IPS DF 4.7 (cell line): ENCODE measurements at regions not wholly inside any gene's neighbourhood (a gene's known extent, or its start where the extent isn't known, plus 50 kb on each side); places are given as distances from the start of the nearest gene placed in this dataset.

Experiments used
- DNase-seq: peaks from one replicate; pipeline ENCODE4 v3.0.0-alpha.2; 2013; ENCODE audit warnings: low spot score; ENCODE audit errors: extremely low read depth

DNA sequence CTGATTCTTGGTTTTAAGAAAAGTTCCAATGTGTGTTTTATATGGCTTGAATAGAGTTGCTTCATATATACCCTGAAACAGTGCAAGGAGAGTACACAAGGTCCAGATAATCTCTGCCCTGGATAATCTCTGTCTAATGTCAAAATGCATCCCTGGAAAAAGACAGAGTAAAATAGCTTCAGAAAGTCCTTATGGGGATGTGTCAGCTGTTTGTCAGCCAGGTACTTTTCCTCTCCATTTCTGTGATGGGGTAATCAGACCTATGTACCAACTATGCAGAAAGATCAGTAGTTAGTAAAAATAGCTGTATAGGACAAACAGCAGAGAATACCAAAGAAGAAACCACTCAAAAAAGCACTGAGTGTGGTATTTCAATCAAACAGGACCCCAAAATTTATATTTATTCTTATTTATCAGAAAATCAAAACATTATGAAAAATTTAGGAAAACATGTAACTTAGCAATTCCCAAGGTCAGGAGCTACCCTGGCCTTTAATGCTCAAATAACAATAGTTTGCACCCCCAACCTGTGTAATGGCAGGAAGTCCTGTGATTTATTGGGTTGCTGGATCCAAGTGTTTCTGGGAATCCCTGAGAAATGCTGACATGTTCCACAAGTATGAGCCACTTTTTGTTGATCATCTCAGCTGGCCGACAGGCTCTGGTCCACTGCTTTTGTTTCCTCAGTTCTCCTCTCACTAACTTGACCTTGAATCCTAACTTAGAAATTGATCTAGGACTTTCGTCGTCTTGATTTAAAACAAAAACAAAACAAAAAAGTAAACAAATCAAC, 69.6 kb downstream of the MDH1 start:
- no peak for DNase-seq

DNA sequence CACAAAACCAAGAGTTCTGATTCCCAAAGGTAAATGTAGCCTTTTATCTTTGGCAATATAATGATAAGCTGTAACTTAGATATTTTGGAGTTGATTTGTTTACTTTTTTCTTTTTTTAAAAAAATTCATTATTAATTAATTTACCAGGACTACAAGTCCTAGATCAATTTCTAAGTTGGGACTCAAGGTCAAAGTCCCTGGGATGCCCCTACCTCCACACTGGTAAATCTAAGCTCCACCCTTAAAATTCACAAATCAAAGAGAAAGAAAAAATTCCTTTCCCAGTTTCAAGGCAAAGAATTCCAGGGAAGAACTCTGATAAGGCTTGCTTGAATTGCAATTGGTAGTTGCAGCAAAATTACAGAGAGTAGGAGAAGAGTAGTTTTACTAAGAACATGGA, 71.3 kb downstream of the MDH1 start:
- no peak for DNase-seq

DNA sequence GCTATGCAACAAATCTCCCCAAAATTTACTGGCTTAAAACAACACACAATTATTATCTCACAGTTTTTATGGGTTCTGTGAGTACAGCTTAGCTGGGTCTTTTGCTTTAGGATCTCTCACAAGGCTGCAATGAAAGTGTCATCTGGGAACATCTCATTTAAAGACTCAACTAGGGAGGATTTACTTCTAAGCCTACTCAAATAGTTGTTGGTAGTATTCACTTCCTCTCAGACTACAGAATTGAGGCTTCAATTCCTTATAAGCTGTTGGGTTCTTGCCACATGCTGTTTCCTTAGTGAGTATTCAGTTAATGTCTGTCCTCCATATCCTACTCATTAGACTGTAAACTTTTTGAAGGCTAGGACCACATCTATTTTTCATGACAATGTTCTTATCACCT, 72.3 kb downstream of the MDH1 start:
- DNase-seq = no peak

DNA sequence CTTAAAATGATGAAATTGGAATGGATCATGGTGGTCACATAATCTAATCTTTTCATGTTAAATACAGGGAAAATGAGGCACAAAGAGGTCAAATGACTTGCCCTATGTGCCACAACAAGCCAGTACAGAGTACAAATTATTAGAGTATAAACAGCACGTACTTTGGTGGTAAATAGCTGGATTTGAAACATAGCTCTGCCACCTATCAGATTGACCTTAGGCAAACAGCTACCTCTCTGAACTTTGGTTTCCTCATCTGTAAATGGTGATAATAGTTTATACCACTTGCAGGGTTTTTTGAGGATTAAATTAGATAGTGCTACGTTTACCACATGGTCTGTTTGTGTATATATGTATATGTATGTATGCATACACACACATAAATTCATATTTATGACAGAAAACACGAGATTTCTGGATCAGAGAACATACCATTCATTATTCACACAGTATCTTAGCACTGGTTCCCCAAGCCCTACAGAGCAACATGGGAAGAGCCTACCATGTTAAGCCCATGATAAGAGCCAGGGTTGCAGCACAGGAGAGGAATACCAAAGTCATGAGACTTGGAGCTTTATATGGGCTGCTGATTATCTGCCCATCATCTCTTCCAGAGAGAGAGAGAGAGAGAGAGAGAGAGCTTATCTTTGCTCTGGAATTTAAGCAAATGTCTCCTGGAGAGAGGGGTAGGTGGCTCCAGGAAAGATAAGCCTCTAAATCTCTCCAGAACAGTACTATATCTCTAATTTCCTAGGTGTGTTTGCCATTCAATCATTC, 73.5 kb downstream of the MDH1 start:
- DNase-seq = no peak

GRCh38 chr2:63663013-63663864, 74.5 kb downstream of the MDH1 start:
- no peak for DNase-seq

DNA sequence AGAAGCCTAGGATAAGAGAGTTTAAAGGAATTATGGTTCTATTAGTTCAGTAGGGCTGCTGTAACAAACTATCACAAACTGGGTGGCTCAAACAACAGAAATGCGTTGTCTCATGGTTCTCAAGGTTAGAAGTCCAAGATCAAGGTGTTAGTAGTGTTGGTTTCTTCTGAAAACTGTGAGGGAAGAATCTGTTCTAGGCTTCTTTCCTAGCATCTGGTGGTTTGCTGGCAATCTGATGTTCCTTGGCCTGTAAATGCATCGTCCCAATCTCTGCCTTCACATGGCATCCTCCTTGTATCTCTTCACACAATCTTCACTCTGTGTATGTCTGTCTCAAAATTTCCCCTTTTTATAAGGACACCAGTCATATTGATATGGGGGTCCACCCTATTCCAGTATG, 76.3 kb downstream of the MDH1 start:
- DNase-seq = no peak

DNA sequence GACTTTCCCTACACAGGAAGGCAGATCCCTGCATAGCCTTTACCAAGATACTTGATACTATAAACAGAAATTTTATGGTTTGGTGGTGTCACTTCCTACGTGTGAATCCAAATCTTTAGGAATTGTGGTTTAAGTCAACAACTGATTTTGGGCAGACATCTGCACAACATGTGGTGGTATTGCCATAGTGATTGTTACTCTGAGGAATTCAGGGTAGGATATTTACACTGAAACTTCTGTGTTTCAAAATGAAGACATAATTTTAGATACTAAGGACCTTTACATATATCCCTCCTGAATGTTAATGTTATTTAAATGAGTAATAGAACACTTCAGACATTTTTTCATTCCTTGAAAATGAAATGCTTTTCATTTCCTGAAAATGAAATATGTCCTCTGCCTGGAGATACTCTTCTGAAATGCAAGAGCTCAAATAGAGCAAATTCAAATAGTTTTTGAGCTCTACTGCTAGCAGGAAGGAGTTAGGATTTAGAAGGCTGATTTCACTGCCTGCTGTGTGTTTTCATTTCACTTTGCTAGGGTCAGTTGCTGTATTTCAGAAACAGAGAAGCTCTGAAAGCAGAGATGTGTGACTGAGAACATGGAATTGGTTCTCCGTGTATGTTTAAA, 77.2 kb downstream of the MDH1 start:
- no peak for DNase-seq

- DNase-seq = no peak
Observed at GRCh38 chr2:63667132-63667700, 78.5 kb downstream of the MDH1 start.

GRCh38 chr2:63668000-63668399, 79.2 kb downstream of the MDH1 start:
- no peak for DNase-seq

- DNase-seq = no peak
Observed at GRCh38 chr2:63668466-63668865, 79.7 kb downstream of the MDH1 start.

- no peak for DNase-seq
Observed at GRCh38 chr2:63669596-63669995, 80.8 kb downstream of the MDH1 start.

GRCh38 chr2:63673865-63674533, 85.2 kb downstream of the MDH1 start:
- DNase-seq = no peak

GRCh38 chr2:63675026-63675425, 86.3 kb downstream of the MDH1 start:
- no peak for DNase-seq

DNA sequence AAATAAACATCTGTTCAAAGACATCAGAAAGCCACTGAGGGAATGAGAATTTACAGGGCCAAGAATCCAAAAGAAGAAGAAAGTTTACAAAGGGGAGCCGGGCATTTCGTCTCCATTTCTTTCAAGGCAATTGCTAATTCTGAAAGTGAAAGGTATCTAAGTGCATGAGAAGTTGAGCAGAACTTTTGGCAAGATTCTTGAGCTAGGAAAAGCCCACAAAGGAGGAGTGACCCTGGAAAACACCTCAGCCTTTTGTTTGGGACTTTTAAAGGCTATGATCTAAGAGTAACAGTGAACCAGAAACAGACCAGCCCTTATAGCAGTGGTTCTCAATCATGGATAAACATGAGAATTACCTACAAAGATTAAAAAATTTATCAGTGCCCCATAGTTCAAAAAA, 87.4 kb downstream of the MDH1 start:
- no peak for DNase-seq

GRCh38 chr2:63678085-63678484, 89.3 kb downstream of the MDH1 start:
- no peak for DNase-seq

DNA sequence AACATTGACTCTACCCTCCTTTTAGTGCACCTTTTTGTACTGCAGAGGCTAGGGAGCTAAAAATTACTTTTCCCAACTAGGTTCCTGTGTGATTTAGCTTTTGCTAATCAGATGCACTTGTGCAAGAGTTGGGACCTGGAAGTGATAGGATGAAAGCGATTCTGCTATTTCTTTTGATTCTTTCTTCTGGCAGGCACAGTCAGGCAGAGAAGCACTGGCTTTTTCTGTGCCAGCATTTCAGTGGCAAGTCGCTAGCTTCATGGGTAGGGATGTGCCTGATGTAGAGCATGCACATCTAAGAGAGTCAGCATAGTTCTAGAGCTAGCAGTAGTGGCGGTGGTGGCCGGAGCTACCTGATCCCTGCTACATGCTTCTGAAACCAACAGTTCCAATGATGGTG, 89.8 kb downstream of the MDH1 start:
- DNase-seq = no peak

DNA sequence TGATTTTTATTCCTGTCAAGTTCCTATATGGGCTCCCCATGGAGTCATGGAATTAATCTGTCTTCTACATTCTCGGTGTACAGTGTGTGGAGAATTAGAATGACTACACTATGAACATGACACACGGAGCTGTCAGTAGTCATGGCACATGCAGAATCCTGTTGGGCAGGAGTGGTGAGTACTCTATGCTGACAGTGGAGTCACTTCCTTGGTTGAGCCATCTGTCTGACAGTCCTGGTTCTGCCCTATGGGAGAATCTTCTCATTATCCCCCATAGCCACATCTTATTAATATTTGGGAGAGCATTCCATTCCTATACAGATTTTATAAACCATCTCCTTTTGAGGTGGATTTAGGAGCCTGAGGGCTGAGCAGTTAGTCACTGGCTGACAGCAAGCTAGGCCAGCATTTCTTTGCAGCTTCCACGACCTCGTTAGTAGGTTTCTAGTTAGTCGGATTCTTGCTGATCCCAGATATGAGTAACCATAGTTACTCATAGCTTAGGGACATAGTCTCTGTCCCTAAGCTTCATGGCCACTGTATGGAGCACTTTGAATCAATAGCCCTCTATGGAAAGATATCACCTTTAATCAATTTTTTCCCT, 90.6 kb downstream of the MDH1 start:
- DNase-seq = no peak

GRCh38 chr2:63680455-63680854, 91.7 kb downstream of the MDH1 start:
- no peak for DNase-seq

GRCh38 chr2:63681896-63682295, 93.1 kb downstream of the MDH1 start:
- no peak for DNase-seq

DNA sequence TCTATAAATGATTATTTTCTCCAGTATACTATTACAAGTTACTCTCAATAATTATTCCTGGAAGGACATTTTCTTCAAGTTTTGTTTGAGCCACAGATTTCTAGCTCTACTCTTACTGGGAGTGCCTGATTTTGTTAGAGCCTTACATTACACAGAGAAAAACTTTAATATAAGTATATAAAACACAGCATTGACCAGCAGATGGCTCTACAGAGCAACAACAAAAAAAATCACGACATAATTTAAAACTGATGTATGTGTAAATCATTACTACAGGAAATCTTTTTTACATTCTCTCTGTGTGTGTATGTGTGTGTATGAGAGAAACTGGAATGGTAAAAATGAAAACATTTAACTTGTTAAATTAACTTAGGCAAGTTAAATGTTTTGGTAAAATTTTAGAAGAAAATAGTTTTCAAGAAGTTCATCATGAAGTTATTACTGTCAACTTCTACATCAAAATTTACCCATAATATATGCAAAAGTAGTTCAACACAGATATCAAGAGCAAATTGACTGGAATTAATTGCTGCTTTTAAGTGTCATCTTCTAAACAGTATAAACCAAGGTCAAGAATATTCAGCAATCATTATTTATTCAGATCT, 103.3 kb downstream of the MDH1 start:
- DNase-seq = no peak
